Testis (tissue), 2 donors: ENCODE measurements at regions not wholly inside any gene's neighbourhood (a gene's known extent, or its start where the extent isn't known, plus 50 kb on each side); places are given as distances from the start of the nearest gene placed in this dataset.

ENCODE experiments used
- POLR2A ChIP-seq: fragments of 450-650 bp; IDR thresholded peaks from one replicate; pipeline ENCODE4 v1.6.1; 2017; ENCODE audit warnings: antibody characterized with exemption, mild to moderate bottlenecking, moderate library complexity
- TF ChIP-seq, protein P1 (sequence below), 3 experiments: fragments of 450-650 bp in 2 of 3; fragments of 200-600 bp in 1 of 3; sonication (generic) in 1 of 3; IDR thresholded peaks; one replicate each; pipeline ENCODE4 v1.5.1; 2016 to 2019; ENCODE audit warnings: antibody characterized with exemption in 3 of 3, mild to moderate bottlenecking in 2 of 3, moderate library complexity in 1 of 3

DNA sequence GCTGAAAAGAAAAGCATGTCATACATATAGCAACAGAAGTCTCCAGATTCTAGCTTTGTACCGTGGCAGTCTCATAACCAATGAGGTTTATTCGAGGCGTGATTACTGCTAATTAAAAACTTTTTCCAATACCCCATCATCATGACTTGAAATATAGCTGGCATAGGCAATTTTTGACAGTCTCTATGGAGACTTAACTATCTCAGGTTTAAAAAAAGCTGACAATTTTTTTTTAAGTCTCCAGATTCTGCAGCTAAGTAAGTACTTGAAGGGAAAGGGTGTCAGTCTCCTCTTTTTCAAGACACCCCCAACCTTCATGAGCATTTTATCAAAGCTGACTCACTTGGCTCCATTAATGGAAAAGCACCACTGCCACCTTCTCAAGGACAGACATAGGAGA lies 126.3 kb upstream of the RXFP1 start:
- TF ChIP-seq, protein P1, sequence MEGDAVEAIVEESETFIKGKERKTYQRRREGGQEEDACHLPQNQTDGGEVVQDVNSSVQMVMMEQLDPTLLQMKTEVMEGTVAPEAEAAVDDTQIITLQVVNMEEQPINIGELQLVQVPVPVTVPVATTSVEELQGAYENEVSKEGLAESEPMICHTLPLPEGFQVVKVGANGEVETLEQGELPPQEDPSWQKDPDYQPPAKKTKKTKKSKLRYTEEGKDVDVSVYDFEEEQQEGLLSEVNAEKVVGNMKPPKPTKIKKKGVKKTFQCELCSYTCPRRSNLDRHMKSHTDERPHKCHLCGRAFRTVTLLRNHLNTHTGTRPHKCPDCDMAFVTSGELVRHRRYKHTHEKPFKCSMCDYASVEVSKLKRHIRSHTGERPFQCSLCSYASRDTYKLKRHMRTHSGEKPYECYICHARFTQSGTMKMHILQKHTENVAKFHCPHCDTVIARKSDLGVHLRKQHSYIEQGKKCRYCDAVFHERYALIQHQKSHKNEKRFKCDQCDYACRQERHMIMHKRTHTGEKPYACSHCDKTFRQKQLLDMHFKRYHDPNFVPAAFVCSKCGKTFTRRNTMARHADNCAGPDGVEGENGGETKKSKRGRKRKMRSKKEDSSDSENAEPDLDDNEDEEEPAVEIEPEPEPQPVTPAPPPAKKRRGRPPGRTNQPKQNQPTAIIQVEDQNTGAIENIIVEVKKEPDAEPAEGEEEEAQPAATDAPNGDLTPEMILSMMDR (IDR thresholded peaks at IDR 0.05) = no peak
- no peak for TF ChIP-seq POLR2A
